Neural progenitor cell (in vitro differentiated cells): ENCODE measurements at regions not wholly inside any gene's neighbourhood (a gene's known extent, or its start where the extent isn't known, plus 50 kb on each side); places are given as distances from the start of the nearest gene placed in this dataset.

Source experiments
- DNase-seq: peaks from one replicate; pipeline ENCODE4 v3.0.0-alpha.2; 2016; ENCODE audit warnings: low spot score
- H2AFZ ChIP-seq: fragments of 200-600 bp; sonication (generic); replicated peaks from 2 replicates; pipeline ENCODE4 v1.6.1; 2016; ENCODE audit warnings: antibody characterized with exemption
- H3F3A ChIP-seq: fragments of 200-600 bp; sonication (generic); 2 replicates; pipeline ENCODE4 v1.6.1; 2016; ENCODE audit warnings: antibody characterized with exemption, low read depth
- H3K27ac ChIP-seq: fragments of 200-600 bp; sonication (generic); 2 replicates; pipeline ENCODE4 v1.5.1; 2016; ENCODE audit warnings: mild to moderate bottlenecking
- H3K27me3 ChIP-seq: fragments of 200-600 bp; sonication (generic); 2 replicates; pipeline ENCODE4 v1.6.1; 2016; ENCODE audit warnings: mild to moderate bottlenecking, moderate library complexity
- H3K36me3 ChIP-seq: fragments of 200-600 bp; sonication (generic); 2 replicates; pipeline ENCODE4 v1.5.1; 2016
- H3K4me1 ChIP-seq: fragments of 200-600 bp; sonication (generic); 2 replicates; pipeline ENCODE4 v1.6.1; 2016; ENCODE audit warnings: mixed run types
- H3K4me2 ChIP-seq: fragments of 200-600 bp; sonication (generic); 2 replicates; pipeline ENCODE4 v1.6.1; 2016
- H3K4me3 ChIP-seq: fragments of 200-600 bp; sonication (generic); 2 replicates; pipeline ENCODE4 v1.5.1; 2016
- H3K79me2 ChIP-seq: fragments of 200-600 bp; sonication (generic); 2 replicates; pipeline ENCODE4 v1.6.1; 2016; ENCODE audit warnings: low read depth
- H3K9ac ChIP-seq: fragments of 200-600 bp; sonication (generic); 2 replicates; pipeline ENCODE4 v1.6.1; 2016
- H3K9me3 ChIP-seq: fragments of 200-600 bp; sonication (generic); 2 replicates; pipeline ENCODE4 v1.5.1; 2016; ENCODE audit warnings: low read depth
- H4K20me1 ChIP-seq: fragments of 200-600 bp; sonication (generic); 2 replicates; pipeline ENCODE4 v1.6.1; 2016; ENCODE audit warnings: low read depth
- H3K27ac Mint-ChIP-seq: 3 replicates; pipeline ENCODE4 v1.8.0; 2021; ENCODE audit warnings: mixed read lengths
- H3K27me3 Mint-ChIP-seq: 2 replicates; pipeline ENCODE4 v1.8.0; 2022; ENCODE audit warnings: low read depth, mild to moderate bottlenecking, inconsistent platforms, moderate library complexity, mixed read lengths; ENCODE audit not compliant: insufficient read depth
- H3K36me3 Mint-ChIP-seq: 3 replicates; pipeline ENCODE4 v1.8.0; 2021; ENCODE audit warnings: mixed read lengths
- H3K4me1 Mint-ChIP-seq: 3 replicates; pipeline ENCODE4 v1.8.0; 2021; ENCODE audit warnings: mixed read lengths
- H3K4me3 Mint-ChIP-seq: 3 replicates; pipeline ENCODE4 v1.8.0; 2021; ENCODE audit warnings: mild to moderate bottlenecking, moderate library complexity, mixed read lengths
- H3K9me3 Mint-ChIP-seq: 3 replicates; pipeline ENCODE4 v1.8.0; 2020; ENCODE audit warnings: mixed read lengths
- CTCF ChIP-seq: fragments of 200-600 bp; sonication (generic); IDR thresholded peaks from 2 replicates; pipeline ENCODE4 v1.5.1; 2017; ENCODE audit warnings: antibody characterized with exemption, mild to moderate bottlenecking
- EZH2 ChIP-seq: fragments of 200-600 bp; sonication (generic); IDR thresholded peaks from 2 replicates; pipeline ENCODE4 v1.6.1; 2017; ENCODE audit warnings: antibody characterized with exemption, mild to moderate bottlenecking, moderate library complexity
- EZH2phosphoT487 ChIP-seq: fragments of 200-600 bp; sonication (generic); IDR thresholded peaks from 2 replicates; pipeline ENCODE4 v1.6.1; 2017; ENCODE audit warnings: antibody characterized with exemption

- Histone ChIP-seq H2AFZ (no peak overlapping the region), H3K9ac (no peak overlapping the region), H3K4me1 (no peaks in the 10 kb centered on the region), H3K27me3 (no peaks in the 10 kb centered on the region), H3K4me3 (no peak overlapping the region), H3K9me3 (no peaks in the 10 kb centered on the region), H3K27ac (no peak overlapping the region), H3K79me2 (no peaks in the 10 kb centered on the region), H3K36me3 (no peaks in the 10 kb centered on the region), H3K4me2 (no peak overlapping the region), H4K20me1 (no peaks in the 10 kb centered on the region), H3F3A (no peaks in the 10 kb centered on the region)
- peaks cover 3% of the 10 kb centered on the region for H3K9me3 Mint-ChIP-seq
- H3K27ac Mint-ChIP-seq = no peak overlapping the region
- H3K4me1 Mint-ChIP-seq = no peaks in the 10 kb centered on the region
- H3K4me3 Mint-ChIP-seq = no peak overlapping the region
- H3K27me3 Mint-ChIP-seq = no peaks in the 10 kb centered on the region
- TF ChIP-seq CTCF = no peak
- TF ChIP-seq EZH2phosphoT487 = no peak
- TF ChIP-seq EZH2 = no peak
- DNase-seq = no peak
- H3K36me3 Mint-ChIP-seq = no peaks in the 10 kb centered on the region
Measured at GRCh38 chr5:84831701-84832100, 447.0 kb upstream of the EDIL3 start.

GRCh38 chr5:84830265-84830664 is 445.6 kb upstream of the EDIL3 start:
- no peaks in the 10 kb centered on the region for H3F3A ChIP-seq
- Mint-ChIP-seq H3K4me3 (no peak overlapping the region), H3K27me3 (no peaks in the 10 kb centered on the region), H3K36me3 (no peaks in the 10 kb centered on the region), H3K4me1 (no peaks in the 10 kb centered on the region), H3K9me3 (peaks cover 3% of the 10 kb centered on the region), H3K27ac (no peak overlapping the region)
- H4K20me1 ChIP-seq = no peaks in the 10 kb centered on the region
- H3K4me1 ChIP-seq = no peaks in the 10 kb centered on the region
- no peak overlapping the region for H3K4me3 ChIP-seq
- H3K27ac ChIP-seq = no peak overlapping the region
- H3K36me3 ChIP-seq = no peaks in the 10 kb centered on the region
- TF ChIP-seq EZH2phosphoT487 (no peak), CTCF (no peak), EZH2 (no peak)
- H3K4me2 ChIP-seq = no peak overlapping the region
- no peak for DNase-seq
- no peaks in the 10 kb centered on the region for H3K9me3 ChIP-seq
- H3K79me2 ChIP-seq = no peaks in the 10 kb centered on the region
- H3K27me3 ChIP-seq = no peaks in the 10 kb centered on the region
- no peak overlapping the region for H3K9ac ChIP-seq
- H2AFZ ChIP-seq = no peak overlapping the region

- DNase-seq = no peak
- Histone ChIP-seq H3K27ac (no peak overlapping the region), H3K4me2 (no peak overlapping the region), H3F3A (no peaks in the 10 kb centered on the region), H3K27me3 (no peaks in the 10 kb centered on the region), H3K4me1 (no peaks in the 10 kb centered on the region), H3K4me3 (no peak overlapping the region), H4K20me1 (no peaks in the 10 kb centered on the region), H3K36me3 (no peaks in the 10 kb centered on the region), H3K79me2 (no peaks in the 10 kb centered on the region), H2AFZ (no peak overlapping the region), H3K9me3 (no peaks in the 10 kb centered on the region), H3K9ac (no peak overlapping the region)
- Mint-ChIP-seq H3K4me3 (no peak overlapping the region), H3K4me1 (no peaks in the 10 kb centered on the region), H3K36me3 (no peaks in the 10 kb centered on the region), H3K27me3 (no peaks in the 10 kb centered on the region), H3K9me3 (peaks cover 3% of the 10 kb centered on the region), H3K27ac (no peak overlapping the region)
- no peak for TF ChIP-seq CTCF
- no peak for TF ChIP-seq EZH2phosphoT487
- no peak for TF ChIP-seq EZH2
Measured at GRCh38 chr5:84825606-84826005, 440.9 kb upstream of the EDIL3 start.

GRCh38 chr5:84821924-84822323 is 437.2 kb upstream of the EDIL3 start:
- Mint-ChIP-seq H3K9me3 (no peaks in the 10 kb centered on the region), H3K4me3 (no peak overlapping the region), H3K27me3 (no peaks in the 10 kb centered on the region), H3K4me1 (peaks cover 5% of the 10 kb centered on the region), H3K27ac (no peak overlapping the region), H3K36me3 (no peaks in the 10 kb centered on the region)
- H3K79me2 ChIP-seq = no peaks in the 10 kb centered on the region
- H3K27ac ChIP-seq = no peak overlapping the region
- H3K9ac ChIP-seq = no peak overlapping the region
- H3F3A ChIP-seq = no peaks in the 10 kb centered on the region
- no peaks in the 10 kb centered on the region for H4K20me1 ChIP-seq
- no peaks in the 10 kb centered on the region for H3K27me3 ChIP-seq
- peak; percentile 2 for DNase-seq
- peak overlapping the region; percentile 50 for H2AFZ ChIP-seq
- H3K36me3 ChIP-seq = no peaks in the 10 kb centered on the region
- H3K9me3 ChIP-seq = no peaks in the 10 kb centered on the region
- no peak overlapping the region for H3K4me2 ChIP-seq
- H3K4me3 ChIP-seq = no peak overlapping the region
- no peaks in the 10 kb centered on the region for H3K4me1 ChIP-seq
- TF ChIP-seq EZH2phosphoT487 (no peak), CTCF (peak; percentile 5), EZH2 (no peak)
